ENCODE measurements at regions not wholly inside any gene's neighbourhood (a gene's known extent, or its start where the extent isn't known, plus 50 kb on each side); places are given as distances from the start of the nearest gene placed in this dataset.

DNA sequence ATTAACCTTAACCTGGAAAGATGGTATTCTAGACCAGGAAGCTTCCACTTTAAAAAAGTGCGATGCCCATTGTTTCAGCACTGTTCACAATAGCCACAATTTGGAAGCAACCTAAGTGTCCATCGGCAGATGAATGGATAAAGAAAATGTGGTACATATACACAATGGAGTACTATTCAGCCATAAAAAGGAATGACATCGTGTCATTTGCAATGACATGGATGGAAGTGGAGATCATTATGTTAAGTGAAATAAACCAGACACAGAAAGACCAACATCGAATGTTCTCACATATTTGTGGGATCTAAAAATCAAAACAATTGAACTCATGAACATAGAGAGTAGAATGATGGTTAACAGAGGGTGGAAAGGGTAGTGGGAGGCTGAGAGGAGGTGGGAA is 94.2 kb downstream of the NR2F2 start:
- TF ChIP-seq FOXP1 (CRISPR knock-in tag; IDR thresholded peaks at IDR 0.05; ENCODE audit: borderline replicate concordance) (no peak), IRF2 (CRISPR knock-in tag; IDR thresholded peaks at IDR 0.05; ENCODE audit: borderline replicate concordance, low read depth) (no peak), ZNF317 (CRISPR knock-in tag; IDR thresholded peaks at IDR 0.05; ENCODE audit: borderline replicate concordance, low read depth) (no peak), CBFB (CRISPR knock-in tag; IDR thresholded peaks at IDR 0.05; ENCODE audit: low read depth) (no peak), CREB1 (CRISPR knock-in tag; IDR thresholded peaks at IDR 0.05) (no peak), ZNF121 (CRISPR knock-in tag; IDR thresholded peaks at IDR 0.05) (no peak), ATF2 (CRISPR knock-in tag; IDR thresholded peaks at IDR 0.05; ENCODE audit: borderline replicate concordance, low read depth) (no peak), NR1H2 (CRISPR knock-in tag; IDR thresholded peaks at IDR 0.05) (no peak), SP1 (CRISPR knock-in tag; conservative IDR thresholded peaks at IDR 0.05) (no peak), ZNF219 (CRISPR knock-in tag; IDR thresholded peaks at IDR 0.05; ENCODE audit: borderline replicate concordance) (no peak), ZNF138 (CRISPR knock-in tag; conservative IDR thresholded peaks at IDR 0.05) (no peak)
- TF ChIP-seq, protein P1, sequence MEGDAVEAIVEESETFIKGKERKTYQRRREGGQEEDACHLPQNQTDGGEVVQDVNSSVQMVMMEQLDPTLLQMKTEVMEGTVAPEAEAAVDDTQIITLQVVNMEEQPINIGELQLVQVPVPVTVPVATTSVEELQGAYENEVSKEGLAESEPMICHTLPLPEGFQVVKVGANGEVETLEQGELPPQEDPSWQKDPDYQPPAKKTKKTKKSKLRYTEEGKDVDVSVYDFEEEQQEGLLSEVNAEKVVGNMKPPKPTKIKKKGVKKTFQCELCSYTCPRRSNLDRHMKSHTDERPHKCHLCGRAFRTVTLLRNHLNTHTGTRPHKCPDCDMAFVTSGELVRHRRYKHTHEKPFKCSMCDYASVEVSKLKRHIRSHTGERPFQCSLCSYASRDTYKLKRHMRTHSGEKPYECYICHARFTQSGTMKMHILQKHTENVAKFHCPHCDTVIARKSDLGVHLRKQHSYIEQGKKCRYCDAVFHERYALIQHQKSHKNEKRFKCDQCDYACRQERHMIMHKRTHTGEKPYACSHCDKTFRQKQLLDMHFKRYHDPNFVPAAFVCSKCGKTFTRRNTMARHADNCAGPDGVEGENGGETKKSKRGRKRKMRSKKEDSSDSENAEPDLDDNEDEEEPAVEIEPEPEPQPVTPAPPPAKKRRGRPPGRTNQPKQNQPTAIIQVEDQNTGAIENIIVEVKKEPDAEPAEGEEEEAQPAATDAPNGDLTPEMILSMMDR (IDR thresholded peaks at IDR 0.05) = no peak
- TF ChIP-seq, protein P2, sequence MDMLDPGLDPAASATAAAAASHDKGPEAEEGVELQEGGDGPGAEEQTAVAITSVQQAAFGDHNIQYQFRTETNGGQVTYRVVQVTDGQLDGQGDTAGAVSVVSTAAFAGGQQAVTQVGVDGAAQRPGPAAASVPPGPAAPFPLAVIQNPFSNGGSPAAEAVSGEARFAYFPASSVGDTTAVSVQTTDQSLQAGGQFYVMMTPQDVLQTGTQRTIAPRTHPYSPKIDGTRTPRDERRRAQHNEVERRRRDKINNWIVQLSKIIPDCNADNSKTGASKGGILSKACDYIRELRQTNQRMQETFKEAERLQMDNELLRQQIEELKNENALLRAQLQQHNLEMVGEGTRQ (CRISPR knock-in tag; IDR thresholded peaks at IDR 0.05) = no peak
- TF ChIP-seq, protein P3, sequence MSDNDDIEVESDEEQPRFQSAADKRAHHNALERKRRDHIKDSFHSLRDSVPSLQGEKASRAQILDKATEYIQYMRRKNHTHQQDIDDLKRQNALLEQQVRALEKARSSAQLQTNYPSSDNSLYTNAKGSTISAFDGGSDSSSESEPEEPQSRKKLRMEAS (CRISPR knock-in tag; IDR thresholded peaks at IDR 0.05) = no peak

Measured in WTC11 (cell line).